BJ (cell line): ENCODE measurements at regions not wholly inside any gene's neighbourhood (a gene's known extent, or its start where the extent isn't known, plus 50 kb on each side); places are given as distances from the start of the nearest gene placed in this dataset.

Experiments
- CTCF ChIA-PET: fragments of 350-600 bp; formaldehyde crosslinking; extraction: SDS; loops from one replicate; lab custom pipeline; 2021; ENCODE audit warnings: antibody characterized with exemption, inconsistent platforms; lab: Yijun Ruan, JAX
- POLR2A ChIA-PET: fragments of 300-600 bp; sonication (Branson Sonifier 250); formaldehyde crosslinking; extraction: SDS; loops from one replicate; lab custom pipeline; 2021; ENCODE audit warnings: antibody characterized with exemption; lab: Charles Lee
- DNase-seq: peaks from one replicate; pipeline ENCODE4 v3.0.0-alpha.2; 2011; ENCODE audit warnings: low read depth
- H3K27me3 ChIP-seq: 2 replicates; pipeline ENCODE4 v1.6.0; 2011; ENCODE audit warnings: low read length; ENCODE audit not compliant: control insufficient read depth, insufficient read depth
- H3K36me3 ChIP-seq: 2 replicates; pipeline ENCODE4 v1.5.1; 2011; ENCODE audit warnings: low read length; ENCODE audit not compliant: control insufficient read depth, insufficient read depth
- H3K4me3 ChIP-seq: 2 replicates; pipeline ENCODE4 v1.5.1; 2011; ENCODE audit warnings: low read depth, mild to moderate bottlenecking, control low read depth, low read length
- CTCF ChIP-seq: IDR thresholded peaks from 2 replicates; pipeline ENCODE4 v1.5.1; 2011; ENCODE audit warnings: low read depth, mild to moderate bottlenecking, control low read depth, inconsistent platforms, low read length, moderate library complexity; ENCODE audit not compliant: insufficient read depth

- Histone ChIP-seq H3K36me3 (no peaks in the 10 kb centered on the region), H3K4me3 (no peak overlapping the region), H3K27me3 (no peaks in the 10 kb centered on the region)
- DNase-seq, result no peak
- ChIA-PET CTCF (no interaction called here), POLR2A (interaction anchor here (0.6 kb wide), 1 partner anchor 125 kb away, joined by 3 read pairs; no protein-coding TSS in a partner anchor)
- TF ChIP-seq CTCF, result no peak
Observed at GRCh38 chr10:78938695-78939672, 129.8 kb upstream of the ZMIZ1 start.

GRCh38 chr10:78942091-78942501 is 126.7 kb upstream of the ZMIZ1 start:
- ChIA-PET CTCF (interaction anchor here (0.8 to 1.2 kb wide), 3 partner anchors 9 to 360 kb away, joined by 3 to 4 read pairs (median 3); no protein-coding TSS in a partner anchor), POLR2A (no interaction called here)
- DNase-seq, result no peak
- Histone ChIP-seq H3K4me3 (no peak overlapping the region), H3K36me3 (no peaks in the 10 kb centered on the region), H3K27me3 (no peaks in the 10 kb centered on the region)
- TF ChIP-seq CTCF, result no peak

- Histone ChIP-seq H3K4me3 (no peak overlapping the region), H3K36me3 (no peaks in the 10 kb centered on the region), H3K27me3 (no peaks in the 10 kb centered on the region; the same call in 1 of the 2 replicates)
- CTCF ChIA-PET, result interaction anchor here (0.6 to 1.2 kb wide), 8 partner anchors 9 to 258 kb away, joined by 3 to 9 read pairs (median 3); no protein-coding TSS in a partner anchor
- TF ChIP-seq CTCF, result peak; percentile 33; the same call in 1 of the 2 replicates
- POLR2A ChIA-PET, result interaction anchor here (0.5 kb wide), 2 partner anchors 58 to 505 kb away, joined by 3 to 5 read pairs; no protein-coding TSS in a partner anchor
- peak; percentile 93 for DNase-seq
Observed at GRCh38 chr10:78944723-78945312, 123.9 kb upstream of the ZMIZ1 start.

GRCh38 chr10:78945838-78946237 is 122.9 kb upstream of the ZMIZ1 start:
- Histone ChIP-seq H3K27me3 (no peaks in the 10 kb centered on the region; the same call in 1 of the 2 replicates), H3K36me3 (no peaks in the 10 kb centered on the region), H3K4me3 (no peak overlapping the region)
- no peak for TF ChIP-seq CTCF
- ChIA-PET CTCF (interaction anchor here (0.7 to 1.3 kb wide), 5 partner anchors 9 to 898 kb away, joined by 3 to 4 read pairs (median 3); no protein-coding TSS in a partner anchor), POLR2A (interaction anchor here (0.6 kb wide), 1 partner anchor 13 kb away, joined by 3 read pairs; no protein-coding TSS in a partner anchor)
- no peak for DNase-seq
